SIG-M5 treated with dmso at 0.1 percent for 504 hours (cell line): ENCODE measurements at regions not wholly inside any gene's neighbourhood (a gene's known extent, or its start where the extent isn't known, plus 50 kb on each side); places are given as distances from the start of the nearest gene placed in this dataset.

ENCODE experiments used
- DNase-seq: peaks from one replicate; lab custom pipeline; 2025; ENCODE audit not compliant: unreplicated experiment; lab: John Stamatoyannopoulos, UW

DNA sequence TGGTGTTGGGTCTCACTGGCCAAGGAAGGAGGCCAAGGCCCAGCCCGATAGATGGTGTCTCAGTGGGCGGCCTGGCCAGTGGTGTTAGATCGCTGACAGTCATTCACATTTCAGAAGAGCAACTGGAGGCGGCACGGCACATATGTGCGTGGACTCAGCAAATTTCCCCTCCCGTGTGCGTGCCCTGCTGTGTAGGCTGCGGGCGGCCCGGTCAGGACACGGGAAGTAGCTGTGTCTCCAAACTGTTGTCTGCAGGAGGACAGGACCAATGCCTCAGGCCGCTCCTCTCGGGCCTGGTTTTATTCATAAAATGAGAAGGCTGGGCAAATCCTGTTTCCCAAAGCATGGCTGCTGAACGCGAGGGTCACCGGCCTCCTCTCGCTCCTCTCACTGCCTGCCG, 711.7 kb downstream of the BRD1 start:
- no peak for DNase-seq

DNA sequence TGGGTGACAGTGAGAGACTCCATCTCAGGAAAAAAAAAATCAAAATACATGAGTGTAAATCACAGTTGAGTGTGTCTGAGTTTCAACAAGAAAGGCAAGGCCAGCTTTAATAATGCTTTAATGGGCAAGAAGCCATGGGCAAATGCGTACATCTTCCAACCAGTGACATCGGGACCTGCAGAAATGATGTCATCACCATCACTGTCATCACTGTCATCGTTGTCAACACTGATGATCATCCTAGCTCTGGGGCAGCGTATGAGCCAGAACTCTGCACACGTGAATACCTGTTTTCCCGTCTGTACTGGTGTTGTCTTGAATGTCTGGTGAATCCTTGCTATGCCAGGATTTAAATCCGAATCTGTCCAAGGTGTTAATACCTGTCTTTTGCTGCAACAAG, 712.5 kb downstream of the BRD1 start:
- no peak for DNase-seq

DNA sequence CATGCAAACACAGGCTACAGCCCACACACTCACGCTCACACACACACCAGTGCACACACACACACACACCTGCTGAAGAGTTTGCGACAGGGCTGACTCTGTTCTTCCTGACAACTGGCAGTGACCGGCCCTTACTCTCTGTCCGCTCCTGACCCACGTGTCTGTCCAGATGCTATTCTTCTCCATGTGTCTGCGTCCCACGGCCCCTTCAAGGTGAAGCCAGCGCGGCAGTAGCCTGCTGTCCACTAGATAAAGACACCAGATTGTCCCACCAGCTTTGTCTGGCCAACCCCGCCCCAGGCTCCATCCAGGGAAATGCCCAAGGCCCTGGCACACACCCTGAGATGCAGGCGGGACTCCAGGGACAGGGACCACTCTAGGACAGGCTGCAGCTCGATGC, 713.9 kb downstream of the BRD1 start:
- no peak for DNase-seq

- no peak for DNase-seq
Measured at GRCh38 chr22:49112661-49113626, 714.7 kb downstream of the BRD1 start.

GRCh38 chr22:49112176-49112575, 715.5 kb downstream of the BRD1 start:
- no peak for DNase-seq

GRCh38 chr22:49111085-49111484, 716.6 kb downstream of the BRD1 start:
- no peak for DNase-seq

- DNase-seq: no peak
Measured at GRCh38 chr22:49108636-49109315, 718.9 kb downstream of the BRD1 start.

- no peak for DNase-seq
Measured at GRCh38 chr22:49107961-49108530, 719.6 kb downstream of the BRD1 start.

DNA sequence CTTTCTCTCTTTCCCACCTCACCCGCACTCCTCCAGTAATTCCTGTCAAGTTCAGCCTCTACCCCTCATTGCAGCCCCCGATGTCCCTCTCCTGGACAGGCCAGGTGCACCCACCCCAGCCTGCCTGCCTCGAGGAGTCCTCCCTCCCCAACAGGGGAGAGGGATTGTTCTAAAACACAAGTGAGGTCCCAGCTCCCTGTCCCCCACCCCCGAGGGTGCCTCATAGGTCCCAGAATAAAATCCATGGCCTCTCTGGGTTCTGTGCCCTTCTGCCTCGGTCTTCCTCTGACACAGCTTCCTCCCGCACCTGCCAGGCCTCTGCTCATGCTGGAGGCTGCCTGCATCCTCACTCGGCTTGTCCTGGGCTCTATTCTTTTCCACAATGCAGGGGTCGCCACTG, 720.1 kb downstream of the BRD1 start:
- no peak for DNase-seq

DNA sequence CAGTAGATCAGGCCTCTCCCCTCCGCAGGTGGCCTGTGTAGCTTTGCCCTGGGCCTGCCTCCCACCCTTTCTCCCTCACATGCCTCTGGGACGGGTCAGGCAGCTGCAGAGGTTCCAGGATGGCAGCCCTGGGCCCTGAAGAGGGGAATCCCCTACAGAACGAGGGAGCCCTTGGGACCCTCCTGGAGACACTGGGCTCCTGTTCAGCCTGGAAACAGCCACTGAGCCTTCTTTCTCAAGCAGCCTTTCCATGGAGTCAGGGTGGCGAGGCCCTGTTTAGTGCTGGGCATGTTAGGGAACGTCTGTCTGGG, 720.9 kb downstream of the BRD1 start:
- no peak for DNase-seq

GRCh38 chr22:49106096-49106841, 721.4 kb downstream of the BRD1 start:
- DNase-seq: no peak

DNA sequence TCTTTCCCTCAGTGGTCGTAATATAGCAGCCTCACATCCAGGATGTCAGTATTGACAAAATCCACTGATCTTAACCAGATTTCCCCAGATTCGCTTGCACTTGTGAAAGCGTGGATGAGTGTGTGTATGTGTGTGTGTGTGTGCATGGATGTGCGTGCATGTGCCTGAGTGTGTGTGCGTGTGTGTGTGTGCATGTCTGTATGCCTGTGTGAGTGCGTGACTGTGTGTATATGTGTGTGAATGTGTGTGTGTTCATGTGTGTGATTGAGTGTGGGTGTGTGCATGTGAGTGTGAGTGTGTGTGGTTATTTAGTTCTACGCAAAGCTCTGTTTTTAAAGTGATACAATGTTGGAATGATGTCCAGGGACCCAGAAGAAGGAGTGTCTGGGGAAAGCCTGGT, 723.2 kb downstream of the BRD1 start:
- DNase-seq: no peak

DNA sequence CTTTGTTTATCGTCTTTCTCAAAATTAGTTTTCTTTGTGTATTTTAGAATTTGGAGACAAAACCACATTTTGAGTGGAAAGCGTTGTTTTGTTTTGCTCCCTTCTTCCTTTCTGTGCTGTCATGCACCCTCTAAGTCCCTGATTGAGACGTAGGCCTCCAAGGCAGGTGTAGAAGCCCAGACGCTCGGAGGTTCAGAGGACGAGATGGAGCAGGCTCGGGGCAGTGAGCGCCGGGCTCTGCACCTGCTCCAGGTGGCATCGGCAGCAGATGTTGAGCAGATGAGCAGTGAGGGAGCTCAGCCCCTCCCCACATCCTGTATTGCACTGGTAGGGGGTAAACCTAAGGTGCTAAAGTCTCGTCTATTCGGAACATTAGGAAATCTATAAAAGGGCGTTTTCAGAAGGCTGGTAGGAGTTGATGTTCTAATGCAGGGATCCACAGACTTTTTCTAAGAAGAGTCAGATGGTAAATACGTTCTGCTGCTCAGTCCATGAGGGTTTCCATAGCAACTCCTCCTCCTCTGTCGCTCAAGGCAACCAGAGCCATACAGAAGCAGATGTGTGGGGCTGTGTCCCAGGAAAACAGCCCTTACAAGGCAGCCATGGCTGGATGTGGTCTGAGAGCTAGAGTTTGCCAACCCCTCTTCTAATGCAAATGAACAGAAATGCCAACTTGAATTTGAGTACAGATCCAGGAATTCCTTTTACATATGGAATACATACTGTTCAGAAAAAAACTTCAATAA, 724.2 kb downstream of the BRD1 start:
- no peak for DNase-seq

- no peak for DNase-seq
Measured at GRCh38 chr22:49102367-49102766, 725.3 kb downstream of the BRD1 start.

GRCh38 chr22:49101873-49102272, 725.8 kb downstream of the BRD1 start:
- no peak for DNase-seq

GRCh38 chr22:49101225-49101624, 726.4 kb downstream of the BRD1 start:
- DNase-seq: no peak

DNA sequence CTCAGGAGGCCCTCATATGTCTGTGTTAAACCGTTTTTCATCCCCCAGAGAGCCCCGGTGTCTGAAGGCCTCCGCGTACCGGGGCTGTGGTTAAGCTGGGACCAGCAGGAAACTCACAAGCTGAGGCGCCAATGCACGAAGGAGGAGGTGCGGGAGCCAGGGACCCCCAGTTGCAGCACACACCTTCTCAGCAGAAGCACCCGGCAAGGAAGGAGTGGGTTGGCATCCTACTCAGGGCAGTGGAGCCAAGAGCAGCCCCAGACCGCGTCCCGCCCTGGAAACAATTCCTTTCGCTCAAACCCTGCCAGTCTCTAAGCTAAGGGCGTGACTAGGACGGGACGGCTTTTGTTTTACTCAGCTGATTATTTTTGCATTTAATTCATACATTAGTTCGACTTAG, 726.9 kb downstream of the BRD1 start:
- no peak for DNase-seq

GRCh38 chr22:49100316-49100715, 727.4 kb downstream of the BRD1 start:
- no peak for DNase-seq

DNA sequence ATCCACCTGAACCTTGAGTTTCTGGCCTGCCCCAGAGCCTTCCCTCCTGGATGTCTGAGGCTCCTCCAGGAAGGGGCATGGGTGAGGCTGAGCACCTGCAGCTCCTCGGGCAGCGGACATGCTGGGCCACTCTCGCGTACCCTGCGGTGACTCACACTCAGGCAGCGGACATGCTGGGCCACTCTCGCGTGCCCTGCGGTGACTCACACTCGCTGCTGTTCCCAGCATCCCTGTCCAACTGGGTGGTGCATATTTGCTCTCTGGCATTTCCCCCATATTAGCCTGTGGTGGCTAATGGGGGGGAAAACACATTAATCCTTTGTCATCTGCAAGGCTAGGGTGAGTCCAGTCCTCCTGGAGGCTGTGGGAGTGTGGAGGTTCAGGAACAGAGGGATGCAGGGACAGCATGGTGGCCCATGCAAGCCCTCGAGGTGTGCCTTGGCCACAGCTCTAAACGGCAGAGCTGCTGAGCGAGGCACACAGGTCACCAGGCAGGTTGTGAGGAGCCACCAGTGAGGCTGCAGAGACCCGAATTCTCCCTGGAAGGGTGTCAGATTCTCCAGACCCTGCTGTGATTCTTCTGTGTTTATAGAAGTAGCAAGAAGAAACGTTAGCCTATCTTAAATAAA, 728.1 kb downstream of the BRD1 start:
- no peak for DNase-seq

DNA sequence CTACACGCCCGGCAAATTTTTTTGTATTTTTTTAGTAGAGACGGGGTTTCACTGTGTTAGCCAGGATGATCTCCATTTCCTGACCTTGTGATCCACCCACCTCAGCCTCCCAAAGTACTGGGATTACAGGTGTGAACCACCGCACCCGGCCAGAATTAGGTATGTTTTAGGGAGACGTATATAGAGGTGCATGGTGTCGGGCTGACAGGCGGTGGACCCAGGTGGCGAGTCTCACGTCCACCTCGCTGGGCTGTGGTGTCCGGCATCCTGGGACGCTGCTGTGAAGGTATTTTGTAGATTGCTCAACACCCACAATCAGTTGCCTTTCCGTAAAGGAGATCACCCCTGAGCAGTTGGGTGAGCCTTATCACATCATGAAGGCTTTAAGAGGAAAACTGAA, 728.6 kb downstream of the BRD1 start:
- DNase-seq: no peak
